CD14-positive monocyte (primary cell): ENCODE measurements at regions not wholly inside any gene's neighbourhood (a gene's known extent, or its start where the extent isn't known, plus 50 kb on each side); places are given as distances from the start of the nearest gene placed in this dataset.

Experiments
- DNase-seq, 3 donors: peaks; one replicate each; pipeline ENCODE4 v3.0.0-alpha.2; 2011 to 2022
- H2AFZ ChIP-seq: 2 replicates; pipeline ENCODE4 v1.6.0; 2012; ENCODE audit warnings: mild to moderate bottlenecking, low read depth, low read length, inconsistent platforms; ENCODE audit not compliant: insufficient read depth, poor library complexity, severe bottlenecking
- H3K27ac ChIP-seq, 2 donors: 1 replicate in 1 of 2; 2 replicates in 1 of 2; pipeline ENCODE4 v1.5.1; 2012 to 2013; ENCODE audit warnings: low read length in 2 of 2, control low read depth in 1 of 2, inconsistent platforms in 1 of 2, low read depth in 1 of 2, mild to moderate bottlenecking in 1 of 2
- H3K27me3 ChIP-seq, 2 donors: one replicate each; pipeline versions ENCODE4 v1.6.0 to v1.6.1; 2011 to 2013; ENCODE audit warnings: low read length in 2 of 2; ENCODE audit not compliant: control insufficient read depth in 2 of 2, insufficient read depth in 2 of 2
- H3K36me3 ChIP-seq, 2 donors: replicated peaks in 1 of 2; 1 replicate in 1 of 2; 2 replicates in 1 of 2; pipeline versions ENCODE4 v1.5.1 to v1.6.1; 2012 to 2013; ENCODE audit warnings: low read length in 2 of 2, control low read depth in 1 of 2, inconsistent platforms in 1 of 2, mild to moderate bottlenecking in 1 of 2; ENCODE audit not compliant: insufficient read depth in 2 of 2, control insufficient read depth in 1 of 2
- H3K4me1 ChIP-seq, 2 donors: 1 replicate in 1 of 2; 2 replicates in 1 of 2; pipeline versions ENCODE4 v1.5.1 to v1.6.1; 2012 to 2013; ENCODE audit warnings: low read length in 2 of 2, control low read depth in 1 of 2, inconsistent platforms in 1 of 2, mild to moderate bottlenecking in 1 of 2, moderate library complexity in 1 of 2; ENCODE audit not compliant: insufficient read depth in 2 of 2, control insufficient read depth in 1 of 2
- H3K4me2 ChIP-seq: replicated peaks from 2 replicates; pipeline ENCODE3; 2012; ENCODE audit warnings: low read length, moderate library complexity, mild to moderate bottlenecking; ENCODE audit not compliant: poor library complexity, severe bottlenecking; ENCODE audit errors: extremely low read depth
- H3K4me3 ChIP-seq, 3 experiments: fragments of 200-600 bp in 1 of 3; sonication (generic) in 1 of 3; replicated peaks in 1 of 3; 1 replicate in 2 of 3; 2 replicates in 1 of 3; pipeline ENCODE4 v1.5.1; 2011 to 2013; ENCODE audit warnings: low read length in 3 of 3, mild to moderate bottlenecking in 3 of 3, control low read depth in 2 of 3, low read depth in 2 of 3, inconsistent platforms in 1 of 3, moderate library complexity in 1 of 3
- H3K79me2 ChIP-seq: 2 replicates; pipeline ENCODE4 v1.6.0; 2012; ENCODE audit warnings: mild to moderate bottlenecking, control low read depth, inconsistent platforms, low read length, moderate library complexity; ENCODE audit not compliant: insufficient read depth
- H3K9ac ChIP-seq: 2 replicates; pipeline ENCODE4 v1.6.0; 2017; ENCODE audit warnings: low read length, mild to moderate bottlenecking; ENCODE audit not compliant: insufficient read depth, poor library complexity, severe bottlenecking
- H3K9me3 ChIP-seq, 2 donors: replicated peaks in 1 of 2; 1 replicate in 1 of 2; 2 replicates in 1 of 2; pipeline versions ENCODE4 v1.5.1 to v1.6.1; 2012 to 2013; ENCODE audit warnings: low read length in 2 of 2, control low read depth in 1 of 2; ENCODE audit not compliant: control insufficient read depth in 1 of 2, insufficient read depth in 1 of 2
- H4K20me1 ChIP-seq: 2 replicates; pipeline ENCODE4 v1.6.0; 2012; ENCODE audit warnings: mild to moderate bottlenecking, low read length, control low read depth, moderate library complexity; ENCODE audit not compliant: insufficient read depth
- H3K27ac Mint-ChIP-seq, 7 donors: one replicate each; pipeline ENCODE4 v1.8.0; 2020; ENCODE audit warnings: mild to moderate bottlenecking in 7 of 7, mixed read lengths in 7 of 7, moderate library complexity in 6 of 7, inconsistent platforms in 2 of 7
- H3K27me3 Mint-ChIP-seq, 3 donors: one replicate each; pipeline ENCODE4 v1.8.0; 2021 to 2022; ENCODE audit warnings: low read depth in 3 of 3, mild to moderate bottlenecking in 3 of 3, mixed read lengths in 3 of 3, moderate library complexity in 3 of 3, inconsistent platforms in 1 of 3
- H3K36me3 Mint-ChIP-seq, 2 donors: one replicate each; pipeline ENCODE4 v1.8.0; 2020; ENCODE audit warnings: mixed read lengths in 2 of 2, inconsistent platforms in 1 of 2, mild to moderate bottlenecking in 1 of 2
- H3K4me1 Mint-ChIP-seq: one replicate; pipeline ENCODE4 v1.8.0; 2020; ENCODE audit warnings: mild to moderate bottlenecking, mixed read lengths
- H3K4me3 Mint-ChIP-seq, 2 donors: one replicate each; pipeline ENCODE4 v1.8.0; 2020; ENCODE audit warnings: mild to moderate bottlenecking in 2 of 2, mixed read lengths in 2 of 2, moderate library complexity in 1 of 2
- H3K9me3 Mint-ChIP-seq, 7 donors: one replicate each; pipeline ENCODE4 v1.8.0; 2020 to 2022; ENCODE audit warnings: mixed read lengths in 7 of 7, mild to moderate bottlenecking in 6 of 7, moderate library complexity in 6 of 7, inconsistent platforms in 2 of 7
- CTCF ChIP-seq: fragments of 200-600 bp; IDR thresholded peaks from one replicate; pipeline ENCODE4 v1.8.0; 2022; ENCODE audit warnings: antibody characterized with exemption, mild to moderate bottlenecking
- WGBS: methylation state at CpG from one replicate; pipeline ENCODE4 v1.1.5; 2013; ENCODE audit warnings: missing lambda C conversion rate; ENCODE audit not compliant: insufficient coverage; 5-methylcytosine and 5-hydroxymethylcytosine counted together
- intact Hi-C, 2 donors: fragments of 100-400 bp; cut with micrococcal nuclease; formaldehyde crosslinking; loops; one replicate each; pipeline versions ENCODE4 v1.15.0 to v1.15.1; 2023

- Histone ChIP-seq H3K27me3 (no peaks in the 10 kb centered on the region), H3K9ac (no peak overlapping the region), H3K36me3 (no peaks in the 10 kb centered on the region), H3K4me3 (no peak overlapping the region), H3K79me2 (no peaks in the 10 kb centered on the region), H4K20me1 (no peaks in the 10 kb centered on the region), H3K4me1 (peaks cover 0 to under 1% of the 10 kb centered on the region in 2 donors), H3K27ac (no peak overlapping the region), H3K9me3 (no peaks in the 10 kb centered on the region), H2AFZ (no peak overlapping the region), H3K4me2 (no peak overlapping the region)
- H3K27me3 Mint-ChIP-seq, result peaks cover 6 to 14% (median 7%) of the 10 kb centered on the region in 3 donors
- no peak for DNase-seq
- no peaks in the 10 kb centered on the region for H3K36me3 Mint-ChIP-seq
- WGBS, result 100% methylated on average over 2 of the region's 7 CpGs
- H3K4me1 Mint-ChIP-seq, result no peaks in the 10 kb centered on the region
- no peak overlapping the region for H3K27ac Mint-ChIP-seq
- peaks cover 0 to 3% (median 0%) of the 10 kb centered on the region in 7 donors for H3K9me3 Mint-ChIP-seq
- no peak overlapping the region for H3K4me3 Mint-ChIP-seq
- TF ChIP-seq CTCF, result no peak
- intact Hi-C loops, result no loop called here
Observed at GRCh38 chr15:100781961-100782530, 97.6 kb upstream of the ALDH1A3 start.

GRCh38 chr15:100783291-100783690 is 96.3 kb upstream of the ALDH1A3 start:
- Mint-ChIP-seq H3K27me3 (peaks cover 5 to 10% (median 7%) of the 10 kb centered on the region in 3 donors), H3K36me3 (no peaks in the 10 kb centered on the region), H3K27ac (no peak overlapping the region), H3K4me3 (no peak overlapping the region), H3K4me1 (peaks cover 3% of the 10 kb centered on the region), H3K9me3 (peaks cover 0 to 3% (median 0%) of the 10 kb centered on the region in 7 donors)
- no peaks in the 10 kb centered on the region for H3K36me3 ChIP-seq
- intact Hi-C loops, result no loop called here
- H3K27ac ChIP-seq, result no peak overlapping the region
- H3K4me1 ChIP-seq, result peaks cover 0 to 5% of the 10 kb centered on the region in 2 donors
- H3K9ac ChIP-seq, result no peak overlapping the region
- H4K20me1 ChIP-seq, result no peaks in the 10 kb centered on the region
- no peaks in the 10 kb centered on the region for H3K27me3 ChIP-seq
- no peak overlapping the region for H3K4me3 ChIP-seq
- H3K9me3 ChIP-seq, result no peaks in the 10 kb centered on the region
- no peak for DNase-seq
- no peaks in the 10 kb centered on the region for H3K79me2 ChIP-seq
- 86% methylated on average over 7 of the region's 7 CpGs for whole genome bisulfite sequencing
- H3K4me2 ChIP-seq, result no peak overlapping the region
- no peak overlapping the region for H2AFZ ChIP-seq
- no peak for TF ChIP-seq CTCF
